C4-2B (cell line): ENCODE measurements at regions not wholly inside any gene's neighbourhood (a gene's known extent, or its start where the extent isn't known, plus 50 kb on each side); places are given as distances from the start of the nearest gene placed in this dataset.

Experiments used
- CTCF ChIP-seq: fragments of 450-650 bp; conservative IDR thresholded peaks from 2 replicates; pipeline ENCODE4 v1.5.1; 2017; ENCODE audit warnings: mild to moderate bottlenecking
- ZFX ChIP-seq: fragments of 450-650 bp; IDR thresholded peaks from 2 replicates; pipeline ENCODE4 v1.6.1; 2017

DNA sequence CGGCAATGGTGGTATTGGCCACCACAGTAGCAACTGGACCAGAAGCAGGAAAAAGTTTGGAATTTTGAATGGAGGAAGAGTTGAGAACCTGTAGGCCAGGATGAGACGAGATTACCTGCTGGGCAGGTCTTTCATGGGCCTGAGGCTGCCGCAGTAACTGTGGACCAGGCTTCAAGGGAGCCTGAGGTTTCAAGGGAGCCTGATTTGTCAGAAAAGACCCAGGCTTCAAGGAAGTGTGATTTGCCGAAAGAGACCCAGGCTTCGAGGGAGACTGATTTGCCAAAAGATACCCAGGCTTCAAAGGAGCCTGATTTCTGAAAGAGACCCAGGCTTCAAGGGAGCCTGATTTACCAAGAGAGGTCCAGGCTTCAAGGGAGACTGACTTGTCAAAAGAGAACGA lies 66.6 kb upstream of the ARL4D start:
- no peak for TF ChIP-seq CTCF
- no peak for TF ChIP-seq ZFX
